Activated CD4-positive, CD25-positive, alpha-beta regulatory T cell (primary cell): ENCODE measurements at regions not wholly inside any gene's neighbourhood (a gene's known extent, or its start where the extent isn't known, plus 50 kb on each side); places are given as distances from the start of the nearest gene placed in this dataset.

Experiments
- DNase-seq, 4 experiments: peaks; one replicate each; lab custom pipeline; 2025; lab: John Stamatoyannopoulos, UW

GRCh38 chr3:124178531-124178930 lies 186.6 kb upstream of the ROPN1 start:
- DNase-seq = no peak

GRCh38 chr3:124200407-124200806 lies 208.5 kb upstream of the ROPN1 start:
- DNase-seq = no peak

- no peak for DNase-seq
Observed at GRCh38 chr3:124201226-124201625, 209.3 kb upstream of the ROPN1 start.

GRCh38 chr3:124201786-124202185 lies 209.9 kb upstream of the ROPN1 start:
- no peak for DNase-seq

- DNase-seq = no peak
Observed at GRCh38 chr3:124202754-124203153, 210.8 kb upstream of the ROPN1 start.

- no peak for DNase-seq
Observed at GRCh38 chr3:124203292-124203691, 211.4 kb upstream of the ROPN1 start.

GRCh38 chr3:124206225-124207055 lies 214.5 kb upstream of the ROPN1 start:
- DNase-seq = no peak

- DNase-seq = no peak
Observed at GRCh38 chr3:124207077-124207476, 215.2 kb upstream of the ROPN1 start.

- no peak for DNase-seq
Observed at GRCh38 chr3:124207873-124208485, 216.1 kb upstream of the ROPN1 start.

GRCh38 chr3:124209426-124209825 lies 217.5 kb upstream of the ROPN1 start:
- DNase-seq = no peak

GRCh38 chr3:124210899-124211298 lies 219.0 kb upstream of the ROPN1 start:
- DNase-seq = no peak

GRCh38 chr3:124213641-124214040 lies 221.7 kb upstream of the ROPN1 start:
- DNase-seq = no peak

GRCh38 chr3:124217542-124217941 lies 225.6 kb upstream of the ROPN1 start:
- DNase-seq = no peak

GRCh38 chr3:124221422-124221821 lies 229.5 kb upstream of the ROPN1 start:
- no peak for DNase-seq

GRCh38 chr3:124223853-124224252 lies 231.9 kb upstream of the ROPN1 start:
- DNase-seq = no peak

- DNase-seq = no peak
Observed at GRCh38 chr3:124227150-124227630, 235.3 kb upstream of the ROPN1 start.

- no peak for DNase-seq
Observed at GRCh38 chr3:124229420-124229819, 237.5 kb upstream of the ROPN1 start.

GRCh38 chr3:124229836-124230235 lies 237.9 kb upstream of the ROPN1 start:
- DNase-seq = no peak

GRCh38 chr3:124230432-124230831 lies 238.5 kb upstream of the ROPN1 start:
- DNase-seq = no peak

- no peak for DNase-seq
Observed at GRCh38 chr3:124230998-124231397, 239.1 kb upstream of the ROPN1 start.

GRCh38 chr3:124234852-124235252 lies 242.9 kb upstream of the ROPN1 start:
- DNase-seq = no peak

- no peak for DNase-seq
Observed at GRCh38 chr3:124235446-124235845, 243.5 kb upstream of the ROPN1 start.

GRCh38 chr3:124243177-124243859 lies 251.4 kb upstream of the ROPN1 start:
- no peak for DNase-seq
